GM21526 (cell line): ENCODE measurements at regions not wholly inside any gene's neighbourhood (a gene's known extent, or its start where the extent isn't known, plus 50 kb on each side); places are given as distances from the start of the nearest gene placed in this dataset.

Experiments
- ATAC-seq: cut with Tn5 transposase; IDR thresholded peaks from one replicate; pipeline ENCODE4 v1.9.1; 2021; ENCODE audit warnings: moderate library complexity; ENCODE audit not compliant: unreplicated experiment, low FRiP score

GRCh38 chr7:85475071-85475470 is 288.2 kb upstream of the SEMA3D start:
- ATAC-seq = no peak

GRCh38 chr7:85474234-85474633 is 287.4 kb upstream of the SEMA3D start:
- ATAC-seq = peak; percentile 83

- ATAC-seq = no peak
These were observed 284.9 kb upstream of the SEMA3D start for GRCh38 chr7:85471740-85472139.

GRCh38 chr7:85471307-85471706 is 284.5 kb upstream of the SEMA3D start:
- ATAC-seq = no peak

- no peak for ATAC-seq
These were observed 282.7 kb upstream of the SEMA3D start for GRCh38 chr7:85469446-85470010.

- ATAC-seq = no peak
These were observed 277.3 kb upstream of the SEMA3D start for GRCh38 chr7:85464042-85464651.

- ATAC-seq = no peak
These were observed 275.8 kb upstream of the SEMA3D start for GRCh38 chr7:85462671-85463070.

- no peak for ATAC-seq
These were observed 271.1 kb upstream of the SEMA3D start for GRCh38 chr7:85457911-85458310.

- ATAC-seq = no peak
These were observed 269.4 kb upstream of the SEMA3D start for GRCh38 chr7:85456254-85456653.

- no peak for ATAC-seq
These were observed 268.0 kb upstream of the SEMA3D start for GRCh38 chr7:85454904-85455303.

GRCh38 chr7:85452674-85453073 is 265.8 kb upstream of the SEMA3D start:
- no peak for ATAC-seq

- ATAC-seq = no peak
These were observed 262.6 kb upstream of the SEMA3D start for GRCh38 chr7:85449478-85449877.

- ATAC-seq = no peak
These were observed 260.1 kb upstream of the SEMA3D start for GRCh38 chr7:85447004-85447403.

- no peak for ATAC-seq
These were observed 239.7 kb upstream of the SEMA3D start for GRCh38 chr7:85426487-85426960.

- no peak for ATAC-seq
These were observed 237.4 kb upstream of the SEMA3D start for GRCh38 chr7:85424298-85424697.

- no peak for ATAC-seq
These were observed 236.5 kb upstream of the SEMA3D start for GRCh38 chr7:85423209-85423895.

GRCh38 chr7:85415743-85416142 is 228.9 kb upstream of the SEMA3D start:
- no peak for ATAC-seq

GRCh38 chr7:85413718-85414117 is 226.9 kb upstream of the SEMA3D start:
- no peak for ATAC-seq

- ATAC-seq = no peak
These were observed 226.1 kb upstream of the SEMA3D start for GRCh38 chr7:85412912-85413311.

- ATAC-seq = no peak
These were observed 220.5 kb upstream of the SEMA3D start for GRCh38 chr7:85407391-85407790.

GRCh38 chr7:85405016-85405902 is 218.4 kb upstream of the SEMA3D start:
- ATAC-seq = no peak
